Stimulated activated memory B cell treated with anti-CD40 and anti-IgM and Interleukin-4, amounts not matched to agents 10 μg/mL and 1 μg/mL and 100 μg/mL, for 72 hours (primary cell): ENCODE measurements at regions not wholly inside any gene's neighbourhood (a gene's known extent, or its start where the extent isn't known, plus 50 kb on each side); places are given as distances from the start of the nearest gene placed in this dataset.
"Not testable (repeated sequence)": the region's sequence is repeated elsewhere in the genome, so short reads cannot be mapped to it uniquely, and the experiment has no call there.

ENCODE experiments used
- ATAC-seq: fragments of 150-1000 bp; cut with Tn5 transposase; 2 replicates; pipeline ENCODE4 v1.10.0; 2021
- H3K27ac Mint-ChIP-seq: one replicate; pipeline ENCODE4 v1.8.0; 2022; ENCODE audit warnings: mild to moderate bottlenecking, mixed read lengths
- H3K27me3 Mint-ChIP-seq: one replicate; pipeline ENCODE4 v1.8.0; 2022; ENCODE audit warnings: mixed read lengths
- H3K36me3 Mint-ChIP-seq: one replicate; pipeline ENCODE4 v1.8.0; 2022; ENCODE audit warnings: mixed read lengths
- H3K4me1 Mint-ChIP-seq: one replicate; pipeline ENCODE4 v1.8.0; 2022; ENCODE audit warnings: mixed read lengths
- H3K4me3 Mint-ChIP-seq: one replicate; pipeline ENCODE4 v1.8.0; 2022; ENCODE audit warnings: mild to moderate bottlenecking, moderate library complexity, mixed read lengths
- H3K9me3 Mint-ChIP-seq: one replicate; pipeline ENCODE4 v1.8.0; 2022; ENCODE audit warnings: mixed read lengths

DNA sequence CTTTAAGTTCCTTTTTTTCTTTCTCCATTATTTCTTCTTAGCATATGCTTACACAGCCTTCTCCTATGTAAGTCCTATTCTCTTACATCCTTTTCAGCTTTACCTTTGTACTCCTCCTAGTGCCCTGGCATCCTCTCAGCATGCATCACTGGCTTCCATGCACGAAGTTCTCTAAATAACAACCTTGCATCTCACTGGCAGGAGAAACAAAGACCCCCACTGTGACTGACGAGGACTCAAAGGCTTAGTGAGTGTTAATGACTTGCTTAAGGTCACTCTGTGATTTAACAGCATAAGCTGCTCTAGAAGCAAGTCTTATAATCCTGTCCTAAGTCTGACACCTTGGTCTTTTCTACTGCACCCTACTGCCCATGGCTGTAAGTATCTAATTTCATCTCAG lies 1236.0 kb upstream of the CELF4 start:
- no peak for ATAC-seq
- H3K4me3 Mint-ChIP-seq: no peak overlapping the region
- H3K9me3 Mint-ChIP-seq: peaks cover 5% of the 10 kb centered on the region
- no peaks in the 10 kb centered on the region for H3K36me3 Mint-ChIP-seq
- H3K27ac Mint-ChIP-seq: no peak overlapping the region
- no peaks in the 10 kb centered on the region for H3K27me3 Mint-ChIP-seq
- H3K4me1 Mint-ChIP-seq: no peaks in the 10 kb centered on the region

DNA sequence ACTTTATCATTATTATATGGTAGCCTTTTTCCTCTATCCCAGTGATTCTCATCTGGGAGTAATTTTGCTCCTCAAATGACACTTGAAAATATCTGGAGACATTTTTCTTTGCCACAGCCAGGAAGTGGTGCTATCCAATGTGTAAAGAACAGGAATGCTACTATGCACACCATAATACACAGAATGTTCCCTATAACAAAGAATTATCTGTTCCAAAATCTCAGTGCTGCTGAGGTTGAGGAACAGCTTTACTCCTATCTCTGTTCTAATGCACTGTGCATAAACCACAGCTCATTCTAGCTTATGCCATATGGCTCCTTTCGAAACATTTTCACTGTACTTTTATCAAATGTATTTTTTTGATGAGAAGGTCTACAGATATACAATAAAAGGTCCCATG lies 1231.2 kb upstream of the CELF4 start:
- peaks cover 8% of the 10 kb centered on the region for H3K9me3 Mint-ChIP-seq
- H3K4me3 Mint-ChIP-seq: no peak overlapping the region
- H3K4me1 Mint-ChIP-seq: no peaks in the 10 kb centered on the region
- H3K27ac Mint-ChIP-seq: no peak overlapping the region
- H3K27me3 Mint-ChIP-seq: no peaks in the 10 kb centered on the region
- no peaks in the 10 kb centered on the region for H3K36me3 Mint-ChIP-seq
- ATAC-seq: no peak

DNA sequence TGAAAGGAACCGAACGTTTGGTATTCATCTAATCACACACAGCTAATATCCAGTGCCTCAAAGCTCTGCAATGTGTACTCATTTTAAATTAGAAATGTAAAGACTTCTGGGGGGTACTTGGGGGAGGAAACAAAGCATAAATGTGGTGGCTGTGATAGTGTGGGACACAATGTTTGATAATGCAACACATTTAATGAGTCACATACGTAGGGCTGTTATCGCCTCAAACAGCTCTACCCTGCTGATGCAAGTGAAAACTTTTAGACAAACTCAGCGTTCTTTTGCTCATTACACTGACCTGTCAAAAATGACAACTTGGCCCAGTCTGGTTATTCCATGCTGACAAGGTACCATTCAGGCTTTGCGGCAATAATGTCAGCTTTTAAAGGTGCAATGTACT lies 1227.1 kb upstream of the CELF4 start:
- Mint-ChIP-seq H3K9me3 (peaks cover 7% of the 10 kb centered on the region), H3K4me3 (no peak overlapping the region), H3K27ac (no peak overlapping the region), H3K4me1 (no peaks in the 10 kb centered on the region), H3K27me3 (no peaks in the 10 kb centered on the region), H3K36me3 (no peaks in the 10 kb centered on the region)
- no peak for ATAC-seq

DNA sequence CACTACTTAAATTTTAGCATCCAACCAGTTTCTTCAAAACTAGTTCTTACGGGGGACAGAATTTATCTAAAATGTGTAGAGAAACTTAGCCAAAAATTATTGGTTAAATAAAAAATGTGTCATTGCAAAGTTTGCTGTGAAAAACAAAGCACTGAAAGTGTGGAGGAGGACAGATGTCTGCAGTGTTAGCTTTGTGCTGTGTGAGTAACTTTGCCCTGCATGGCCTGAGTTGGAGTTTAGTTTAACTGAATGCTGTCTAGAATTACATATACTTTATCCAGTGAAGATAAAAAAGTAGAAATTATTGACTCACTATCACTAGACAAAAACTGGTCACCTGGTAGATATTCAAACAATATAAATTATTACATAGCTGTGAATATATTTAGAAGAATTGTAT lies 1225.2 kb upstream of the CELF4 start:
- no peak for ATAC-seq
- Mint-ChIP-seq H3K4me1 (no peaks in the 10 kb centered on the region), H3K9me3 (peaks cover 4% of the 10 kb centered on the region), H3K4me3 (no peak overlapping the region), H3K27ac (no peak overlapping the region), H3K27me3 (no peaks in the 10 kb centered on the region), H3K36me3 (no peaks in the 10 kb centered on the region)

DNA sequence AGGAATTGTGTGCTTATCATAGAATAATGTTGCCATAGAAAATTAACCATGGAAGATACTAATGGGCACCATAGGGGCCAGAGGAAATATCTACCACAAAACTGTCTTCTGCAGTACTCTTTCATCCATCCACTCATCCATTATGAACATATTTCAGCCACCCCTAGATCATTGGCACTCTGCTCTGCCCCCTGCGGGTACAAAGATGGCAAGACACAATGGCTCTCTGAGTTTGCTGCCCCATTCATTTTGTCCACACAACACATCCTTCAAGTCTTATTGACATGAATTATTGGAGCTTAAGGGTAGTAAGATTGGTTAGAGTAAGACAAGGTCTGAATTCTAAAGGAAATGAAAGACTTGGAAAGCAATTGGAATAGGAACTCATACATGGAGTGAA lies 1224.7 kb upstream of the CELF4 start:
- H3K27me3 Mint-ChIP-seq: no peaks in the 10 kb centered on the region
- no peaks in the 10 kb centered on the region for H3K4me1 Mint-ChIP-seq
- H3K36me3 Mint-ChIP-seq: no peaks in the 10 kb centered on the region
- H3K27ac Mint-ChIP-seq: no peak overlapping the region
- ATAC-seq: no peak
- H3K4me3 Mint-ChIP-seq: no peak overlapping the region
- H3K9me3 Mint-ChIP-seq: peaks cover 4% of the 10 kb centered on the region

DNA sequence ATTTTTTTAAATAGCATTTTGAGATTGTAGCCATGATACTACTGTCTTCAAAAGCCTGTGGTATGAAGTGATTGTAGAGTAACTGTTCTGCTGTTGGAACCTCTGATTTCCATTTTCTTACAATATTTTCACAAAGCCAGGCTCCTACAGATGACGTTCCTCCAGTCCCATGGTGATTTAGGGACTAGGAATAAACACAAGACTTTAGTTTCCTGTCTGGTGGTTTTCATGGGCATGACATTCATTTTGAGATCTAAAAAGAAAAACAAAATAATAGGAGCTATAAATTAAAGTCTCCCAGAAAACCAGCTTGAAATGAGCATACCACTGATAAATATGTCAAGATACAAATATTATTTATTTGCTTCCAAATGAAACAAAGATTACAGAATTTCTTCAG lies 1223.5 kb upstream of the CELF4 start:
- Mint-ChIP-seq H3K27ac (no peak overlapping the region), H3K36me3 (no peaks in the 10 kb centered on the region), H3K4me3 (no peak overlapping the region), H3K9me3 (peaks cover 4% of the 10 kb centered on the region), H3K27me3 (no peaks in the 10 kb centered on the region), H3K4me1 (no peaks in the 10 kb centered on the region)
- ATAC-seq: no peak

DNA sequence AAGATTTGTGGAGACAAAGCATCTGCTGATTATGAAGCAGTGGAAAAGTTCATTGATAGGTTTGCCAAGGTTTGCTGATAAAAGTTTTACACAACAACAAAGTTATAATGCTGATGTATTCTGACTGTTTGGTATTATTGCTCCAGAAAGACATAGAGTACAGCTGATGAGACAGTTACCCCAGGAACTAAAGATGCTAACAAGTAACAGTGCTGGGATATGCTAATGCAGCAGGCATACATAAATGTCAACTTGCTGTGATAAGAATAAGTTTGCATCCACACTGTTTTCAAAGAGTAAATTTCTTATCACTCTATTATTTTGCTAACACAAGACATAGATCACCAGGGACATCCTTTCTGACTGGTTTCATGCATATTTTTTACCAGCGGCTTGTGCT lies 1221.3 kb upstream of the CELF4 start:
- Mint-ChIP-seq H3K36me3 (no peaks in the 10 kb centered on the region), H3K27ac (no peak overlapping the region), H3K4me1 (no peaks in the 10 kb centered on the region), H3K4me3 (no peak overlapping the region), H3K9me3 (peaks cover 4% of the 10 kb centered on the region), H3K27me3 (no peaks in the 10 kb centered on the region)
- ATAC-seq: no peak

DNA sequence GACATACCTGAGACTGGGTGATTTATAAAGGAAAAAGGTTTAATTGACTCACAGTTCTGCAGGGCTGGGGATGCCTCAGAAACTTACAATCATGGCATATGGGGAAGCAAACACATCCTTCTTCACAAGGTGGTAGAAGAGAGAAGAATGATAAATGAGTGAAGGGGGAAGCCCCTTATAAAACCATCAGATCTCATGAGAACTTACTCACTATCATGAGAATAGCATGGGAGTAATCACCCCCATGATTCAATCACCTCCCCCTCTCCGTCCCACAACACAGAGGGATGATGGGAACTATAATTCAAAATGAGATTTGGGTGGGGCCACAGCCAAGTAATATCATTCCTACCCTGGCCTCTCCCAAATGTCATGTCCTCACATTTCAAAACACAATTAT lies 1206.0 kb upstream of the CELF4 start:
- not testable (repeated sequence) for H3K4me1 Mint-ChIP-seq, ATAC-seq, H3K27ac Mint-ChIP-seq, H3K4me3 Mint-ChIP-seq, H3K27me3 Mint-ChIP-seq, H3K36me3 Mint-ChIP-seq
- peaks cover 12% of the 10 kb centered on the region for H3K9me3 Mint-ChIP-seq

DNA sequence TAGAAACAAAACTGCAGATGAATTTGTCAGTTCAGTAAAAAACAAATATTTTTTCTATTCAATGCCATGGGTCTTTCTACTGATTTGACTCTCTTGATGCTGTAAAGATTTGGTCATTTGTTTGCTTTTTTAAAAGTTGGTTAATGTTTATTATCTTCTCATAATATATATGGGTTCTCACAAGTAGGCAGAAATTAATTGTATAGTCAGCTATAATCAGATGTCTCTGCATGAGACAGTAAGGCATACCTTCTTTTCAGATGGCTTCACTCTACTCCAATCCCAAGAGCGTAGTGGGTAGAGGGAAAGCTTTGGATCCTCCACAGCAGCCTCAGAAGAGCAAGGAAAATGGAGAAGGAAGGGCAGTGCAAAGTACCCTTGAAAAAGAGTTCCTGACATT lies 1202.9 kb upstream of the CELF4 start:
- H3K27me3 Mint-ChIP-seq: no peaks in the 10 kb centered on the region
- H3K4me1 Mint-ChIP-seq: no peaks in the 10 kb centered on the region
- ATAC-seq: no peak
- no peak overlapping the region for H3K27ac Mint-ChIP-seq
- no peaks in the 10 kb centered on the region for H3K36me3 Mint-ChIP-seq
- H3K4me3 Mint-ChIP-seq: no peak overlapping the region
- H3K9me3 Mint-ChIP-seq: peaks cover 15% of the 10 kb centered on the region

DNA sequence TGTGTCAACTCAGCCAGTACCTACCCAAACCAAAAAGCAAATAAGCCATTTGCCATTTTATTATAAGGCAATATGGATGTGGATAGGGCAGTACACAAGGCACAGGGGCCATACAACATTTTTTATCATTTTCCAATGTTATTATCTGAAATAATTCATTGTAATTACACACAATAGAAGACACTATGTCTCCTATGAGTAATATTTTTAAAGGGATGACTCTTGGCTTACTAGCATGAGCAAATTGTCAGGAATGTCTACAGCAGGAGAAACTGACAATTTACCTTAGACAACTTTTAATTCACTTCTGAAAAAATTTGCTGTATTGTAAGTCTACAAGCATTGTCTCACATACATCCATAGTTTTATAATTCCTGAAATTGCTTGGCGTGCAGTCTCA lies 1193.9 kb upstream of the CELF4 start:
- H3K36me3 Mint-ChIP-seq: no peaks in the 10 kb centered on the region
- H3K4me3 Mint-ChIP-seq: no peak overlapping the region
- H3K27me3 Mint-ChIP-seq: no peaks in the 10 kb centered on the region
- H3K9me3 Mint-ChIP-seq: peaks cover 6% of the 10 kb centered on the region
- H3K4me1 Mint-ChIP-seq: no peaks in the 10 kb centered on the region
- no peak overlapping the region for H3K27ac Mint-ChIP-seq
- ATAC-seq: no peak

DNA sequence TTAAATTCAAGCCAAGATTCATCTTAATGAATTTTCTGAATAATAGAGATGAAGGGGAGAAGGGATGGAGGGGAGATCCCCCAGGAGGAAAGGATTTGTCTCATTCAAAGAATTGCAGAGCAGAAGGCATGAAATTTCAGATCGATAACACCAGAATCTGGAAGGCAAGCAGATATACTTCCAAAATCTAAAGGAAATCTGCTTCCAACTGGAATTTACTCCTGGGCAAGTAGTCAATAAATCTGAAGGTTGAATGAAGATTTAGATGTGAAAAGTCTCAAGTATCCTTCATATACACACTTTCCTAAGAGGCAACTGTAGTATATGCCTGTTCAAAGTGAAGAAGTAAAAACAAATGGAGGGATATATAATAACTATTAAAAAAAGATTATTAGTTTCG lies 1190.8 kb upstream of the CELF4 start:
- Mint-ChIP-seq H3K9me3 (peaks cover 3% of the 10 kb centered on the region), H3K4me1 (no peaks in the 10 kb centered on the region), H3K27ac (no peak overlapping the region), H3K27me3 (no peaks in the 10 kb centered on the region), H3K36me3 (no peaks in the 10 kb centered on the region), H3K4me3 (no peak overlapping the region)
- ATAC-seq: no peak

DNA sequence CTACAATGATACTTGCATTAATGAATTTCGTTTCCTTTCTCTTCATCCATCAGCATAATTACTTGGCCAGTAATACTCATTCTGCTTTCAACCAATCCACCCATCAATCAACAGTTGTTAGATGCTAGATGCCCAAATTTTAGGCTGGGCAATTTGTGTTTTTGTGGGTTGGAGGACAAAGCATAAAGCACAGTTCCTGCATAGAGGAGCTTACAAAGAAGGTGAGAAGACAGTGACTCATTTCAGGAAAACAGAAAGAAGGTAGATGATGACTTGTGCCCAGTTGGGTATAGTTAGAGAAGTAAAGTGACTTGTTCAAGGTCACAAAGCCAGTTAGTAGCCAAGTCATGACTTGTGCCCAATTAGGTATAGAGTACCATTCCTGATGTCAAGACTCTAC lies 1186.8 kb upstream of the CELF4 start:
- ATAC-seq: no peak
- Mint-ChIP-seq H3K4me1 (no peaks in the 10 kb centered on the region), H3K9me3 (no peaks in the 10 kb centered on the region)

DNA sequence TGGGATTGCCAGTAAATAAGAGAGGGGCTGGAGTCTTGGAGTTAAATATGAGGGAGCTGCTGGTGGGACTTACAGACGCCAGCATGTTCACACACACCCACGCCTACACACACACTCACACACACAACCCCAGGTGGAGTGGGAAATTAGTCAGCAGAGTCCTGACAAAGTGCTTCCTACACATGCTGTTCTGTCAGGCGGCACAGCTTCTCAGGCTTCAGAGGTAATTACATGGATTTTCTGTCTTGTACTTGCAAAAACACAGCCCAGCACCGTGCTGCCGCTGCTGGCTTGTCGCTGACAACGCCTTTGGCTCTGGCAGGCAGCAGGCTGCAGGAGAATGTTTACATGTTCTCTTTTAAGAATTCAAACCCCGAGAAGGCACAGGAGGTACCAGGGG lies 1186.3 kb upstream of the CELF4 start:
- Mint-ChIP-seq H3K27me3 (no peaks in the 10 kb centered on the region), H3K27ac (no peak overlapping the region), H3K36me3 (no peaks in the 10 kb centered on the region), H3K4me1 (no peaks in the 10 kb centered on the region), H3K4me3 (no peak overlapping the region), H3K9me3 (no peaks in the 10 kb centered on the region)
- ATAC-seq: no peak

More for the DNA sequence above, 1186.8 kb upstream of the CELF4 start:
- H3K27me3 Mint-ChIP-seq: no peaks in the 10 kb centered on the region
- no peak overlapping the region for H3K4me3 Mint-ChIP-seq
- H3K36me3 Mint-ChIP-seq: no peaks in the 10 kb centered on the region
- H3K27ac Mint-ChIP-seq: no peak overlapping the region

DNA sequence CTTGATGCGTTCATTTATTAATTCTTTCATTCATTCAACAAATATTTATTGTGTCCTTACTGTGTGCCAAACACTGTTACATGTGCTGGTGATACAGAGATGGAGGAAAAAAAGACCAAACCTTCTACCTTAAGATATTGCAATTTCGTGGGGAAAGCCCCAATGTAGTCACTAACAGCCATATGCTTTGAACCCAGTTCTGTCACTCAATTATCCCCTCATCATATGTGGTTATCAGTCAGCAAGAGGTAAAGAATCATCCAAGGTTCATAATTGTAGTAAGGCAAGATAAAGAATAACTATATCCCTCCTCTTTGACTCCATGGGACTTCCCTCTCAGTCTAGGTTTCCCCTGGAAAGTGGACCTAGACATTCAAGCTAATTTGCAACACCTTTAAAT lies 1185.6 kb upstream of the CELF4 start:
- no peak for ATAC-seq

DNA sequence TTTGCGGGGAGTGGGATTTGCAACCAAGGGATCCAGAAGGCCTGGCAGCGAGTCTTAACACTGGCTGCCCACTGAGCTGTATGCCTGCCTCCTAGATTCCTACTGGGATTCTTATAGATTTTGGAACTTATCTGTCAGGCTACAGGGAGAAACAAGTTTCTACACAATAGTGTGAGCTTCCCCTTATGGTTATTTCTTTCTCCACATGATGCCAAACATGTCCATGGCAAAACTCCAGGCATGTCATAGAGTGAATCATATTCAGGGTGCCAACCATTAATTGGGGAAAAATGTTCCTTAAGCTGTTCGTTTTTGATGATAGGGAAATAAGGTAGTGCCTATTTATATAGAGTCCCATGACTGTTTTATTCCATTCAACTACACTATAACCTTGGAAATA lies 1185.2 kb upstream of the CELF4 start:
- no peaks in the 10 kb centered on the region for H3K36me3 Mint-ChIP-seq
- no peak overlapping the region for H3K27ac Mint-ChIP-seq
- no peaks in the 10 kb centered on the region for H3K4me1 Mint-ChIP-seq
- no peaks in the 10 kb centered on the region for H3K9me3 Mint-ChIP-seq
- no peak overlapping the region for H3K4me3 Mint-ChIP-seq
- ATAC-seq: no peak
- no peaks in the 10 kb centered on the region for H3K27me3 Mint-ChIP-seq

More for the DNA sequence above, 1185.6 kb upstream of the CELF4 start:
- no peaks in the 10 kb centered on the region for H3K9me3 Mint-ChIP-seq
- no peak overlapping the region for H3K27ac Mint-ChIP-seq
- no peaks in the 10 kb centered on the region for H3K4me1 Mint-ChIP-seq
- no peaks in the 10 kb centered on the region for H3K36me3 Mint-ChIP-seq
- no peaks in the 10 kb centered on the region for H3K27me3 Mint-ChIP-seq
- H3K4me3 Mint-ChIP-seq: no peak overlapping the region

DNA sequence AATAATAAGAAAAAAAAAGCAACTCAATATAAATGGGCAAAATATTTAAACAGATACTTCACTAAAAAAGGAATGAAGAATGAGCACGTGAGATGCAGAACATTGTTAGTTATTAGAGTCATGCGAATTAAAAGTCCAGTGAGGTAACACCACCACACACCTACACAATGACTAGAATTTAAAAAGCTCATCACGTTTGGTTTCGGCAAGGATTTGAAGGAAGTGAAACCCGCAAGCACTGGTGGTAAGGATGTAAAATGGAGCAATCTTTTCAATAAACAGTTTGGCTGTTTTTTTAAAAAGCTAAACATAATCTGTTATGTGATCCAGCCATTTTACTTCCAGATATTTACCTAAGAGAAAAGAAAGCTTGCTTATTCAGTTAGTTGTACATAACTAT lies 1181.6 kb upstream of the CELF4 start:
- Mint-ChIP-seq H3K4me1 (no peaks in the 10 kb centered on the region), H3K27ac (no peak overlapping the region), H3K4me3 (no peak overlapping the region), H3K36me3 (no peaks in the 10 kb centered on the region), H3K27me3 (no peaks in the 10 kb centered on the region), H3K9me3 (peaks cover 2% of the 10 kb centered on the region)
- no peak for ATAC-seq

DNA sequence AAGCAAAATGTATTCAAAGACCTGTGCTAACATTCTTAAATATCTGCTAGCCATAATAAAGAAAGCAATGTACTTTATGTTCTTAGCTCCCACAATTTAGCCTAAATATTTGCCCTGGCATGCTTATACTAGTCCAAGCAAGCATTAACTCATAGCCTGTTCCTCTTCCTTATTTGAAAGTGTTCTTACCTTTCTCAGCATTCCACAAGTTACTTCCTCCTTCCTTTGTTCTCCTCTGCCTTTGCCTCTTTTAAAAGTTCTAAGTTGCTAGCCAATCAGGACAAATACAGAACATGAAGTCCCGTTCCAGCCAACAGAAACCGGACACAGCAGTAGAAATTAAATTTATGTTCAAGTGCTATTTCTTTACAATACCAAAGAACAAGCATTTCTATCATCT lies 1154.6 kb upstream of the CELF4 start:
- ATAC-seq, H3K27me3 Mint-ChIP-seq, H3K36me3 Mint-ChIP-seq, H3K4me3 Mint-ChIP-seq, H3K9me3 Mint-ChIP-seq, H3K27ac Mint-ChIP-seq, H3K4me1 Mint-ChIP-seq: not testable (repeated sequence)
